Stimulated activated CD8-positive, alpha-beta memory T cell treated with anti-CD3 and anti-CD28 coated beads, Interleukin-7, amount 100 ng/mL, for 4 hours (primary cell): ENCODE measurements at regions not wholly inside any gene's neighbourhood (a gene's known extent, or its start where the extent isn't known, plus 50 kb on each side); places are given as distances from the start of the nearest gene placed in this dataset.
"Not testable (repeated sequence)": the region's sequence is repeated elsewhere in the genome, so short reads cannot be mapped to it uniquely, and the experiment has no call there.

Experiments used
- DNase-seq, 2 donors: peaks; one replicate each; pipeline ENCODE4 v3.0.0-alpha.2; 2020; ENCODE audit warnings: low read depth in 2 of 2

DNA sequence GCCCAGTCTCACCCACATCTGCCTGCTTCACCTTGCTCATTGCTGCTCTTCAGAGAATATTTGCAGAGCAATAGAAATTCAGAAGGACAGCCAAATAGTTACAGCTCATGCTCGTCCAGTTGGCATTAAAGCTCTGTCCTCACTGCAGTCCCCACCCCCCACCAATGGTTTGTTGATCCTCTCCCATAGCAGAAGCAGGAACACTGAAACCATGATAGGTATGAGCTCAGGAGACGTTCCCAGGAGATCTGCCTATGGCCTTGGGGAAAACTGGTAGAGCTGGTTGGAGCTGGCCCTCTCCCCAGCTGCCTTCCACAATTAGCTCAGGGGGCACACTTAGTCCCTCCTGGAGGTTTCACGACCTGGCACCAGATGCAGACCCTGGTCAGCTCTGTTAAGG lies 68.6 kb upstream of the KMT2C start:
- no peak for DNase-seq

DNA sequence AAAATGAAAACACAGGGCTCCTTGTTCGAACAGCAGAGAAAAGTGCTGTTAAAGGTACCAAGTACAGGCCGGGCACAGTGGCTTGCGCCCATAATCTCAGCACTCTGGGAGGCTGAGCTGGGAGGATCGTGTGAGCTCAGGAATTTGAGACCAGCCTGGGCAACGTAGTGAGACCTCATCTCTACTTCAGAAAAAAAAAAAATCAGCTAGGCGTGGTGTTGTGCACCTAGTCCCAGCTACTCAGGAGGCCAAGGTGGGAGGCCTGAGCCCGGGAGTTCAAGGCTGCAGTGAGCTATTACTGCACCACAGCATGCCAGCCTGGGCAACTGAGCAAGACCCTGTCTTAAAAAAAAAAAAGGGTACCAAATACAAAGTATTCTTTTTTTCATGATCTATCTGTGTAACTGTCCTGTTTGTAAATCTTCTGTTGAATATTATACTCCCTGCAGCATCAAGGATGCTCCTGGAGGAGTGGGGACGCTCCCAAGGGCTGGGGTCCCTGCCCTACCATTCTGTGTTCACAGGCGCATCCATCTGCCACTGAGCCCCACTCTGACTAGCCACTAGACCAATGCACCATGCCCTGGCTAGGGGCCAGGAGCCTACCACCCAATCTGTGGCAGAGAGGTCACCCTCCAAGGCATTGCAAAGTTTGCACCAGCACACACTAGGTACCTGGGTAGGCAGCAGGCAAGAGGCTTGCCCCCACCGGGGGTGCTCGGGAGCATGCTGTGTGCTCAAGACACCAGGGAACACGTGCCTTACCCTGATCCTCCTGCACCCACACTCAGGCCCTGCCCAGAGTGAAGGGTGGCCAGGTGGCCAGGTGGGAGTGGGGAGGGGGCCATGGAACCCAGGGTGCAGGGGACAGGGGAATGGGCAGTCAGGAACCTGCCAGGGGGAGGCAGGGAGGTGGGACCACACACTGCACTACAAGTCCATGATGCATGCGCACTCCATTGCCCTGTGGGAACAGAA lies 67.3 kb upstream of the KMT2C start:
- no peak for DNase-seq

DNA sequence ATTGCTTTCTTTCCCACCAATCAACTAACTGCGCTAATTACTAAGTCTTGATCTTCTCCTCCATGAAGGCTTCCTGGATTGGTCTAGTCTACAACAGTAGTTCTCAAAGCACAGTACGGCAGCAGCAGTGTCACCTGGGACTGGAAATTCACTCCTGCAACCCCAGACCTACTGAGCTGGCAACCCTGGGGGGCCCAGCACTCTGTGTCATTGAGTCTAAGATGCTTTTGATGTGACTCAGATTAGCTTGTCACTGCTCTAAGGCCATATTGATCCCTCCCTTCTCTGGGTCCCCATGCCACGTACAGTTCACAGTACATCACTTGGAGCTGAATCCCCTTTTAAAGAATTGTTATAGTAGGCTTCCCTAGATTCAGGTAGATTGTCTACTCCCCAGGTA lies 65.7 kb upstream of the KMT2C start:
- DNase-seq = no peak

DNA sequence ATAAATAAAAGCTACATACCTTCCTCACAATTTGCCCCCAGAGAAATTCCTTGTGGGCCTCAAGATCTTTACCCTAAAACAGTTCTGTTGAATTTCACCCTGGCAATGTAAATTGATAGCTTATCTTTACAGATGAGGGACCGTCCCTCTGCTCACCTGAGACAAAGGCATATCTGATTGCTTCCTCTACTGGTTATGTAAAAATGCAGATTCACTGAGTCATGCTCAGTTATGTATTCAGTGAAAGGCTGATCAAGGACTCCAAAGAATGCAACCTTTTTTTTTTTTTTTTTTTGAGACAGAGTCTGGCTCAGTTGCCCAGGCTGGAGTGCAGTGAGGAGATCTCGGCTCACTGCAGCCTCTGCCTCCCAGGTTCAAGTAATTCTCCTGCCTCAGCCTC lies 64.2 kb upstream of the KMT2C start:
- DNase-seq = not testable (repeated sequence)

DNA sequence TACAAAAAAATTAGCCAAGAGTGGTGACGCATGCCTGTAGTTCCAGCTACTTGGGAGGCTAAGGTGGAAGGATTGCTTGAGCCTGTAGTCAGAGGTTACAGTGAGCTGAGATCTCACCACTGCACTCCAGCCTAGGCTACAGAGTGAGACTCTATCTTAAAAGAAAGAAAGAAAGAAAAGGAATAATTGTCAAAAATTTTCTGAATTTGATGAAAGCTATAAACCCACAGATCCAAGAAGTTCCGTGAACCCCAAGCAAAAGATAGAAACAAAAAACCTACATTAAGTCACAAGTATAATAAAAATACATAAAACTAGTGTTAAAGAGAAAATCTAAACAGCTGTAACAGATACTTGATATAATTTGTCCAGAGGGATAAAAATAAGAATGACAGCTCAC lies 60.1 kb upstream of the KMT2C start:
- no peak for DNase-seq

DNA sequence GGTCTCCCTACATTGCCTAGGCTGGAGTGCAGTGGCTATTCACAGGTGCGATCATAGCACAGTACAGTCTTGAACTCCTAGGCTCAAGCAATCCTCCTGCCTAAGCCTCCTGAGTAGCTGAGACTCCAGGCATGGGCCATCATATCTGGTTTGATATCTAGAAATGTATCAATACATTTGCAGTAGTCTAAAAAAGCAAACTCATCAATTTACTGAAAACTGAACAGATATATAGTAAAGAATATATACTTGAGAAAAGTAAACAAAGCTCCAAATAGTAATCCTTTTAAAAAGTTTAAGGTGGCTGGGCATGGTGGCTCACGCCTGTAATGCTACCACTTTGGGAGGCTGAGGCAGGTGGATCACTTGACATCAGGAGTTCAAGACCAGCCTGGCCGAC lies 57.1 kb upstream of the KMT2C start:
- no peak for DNase-seq

DNA sequence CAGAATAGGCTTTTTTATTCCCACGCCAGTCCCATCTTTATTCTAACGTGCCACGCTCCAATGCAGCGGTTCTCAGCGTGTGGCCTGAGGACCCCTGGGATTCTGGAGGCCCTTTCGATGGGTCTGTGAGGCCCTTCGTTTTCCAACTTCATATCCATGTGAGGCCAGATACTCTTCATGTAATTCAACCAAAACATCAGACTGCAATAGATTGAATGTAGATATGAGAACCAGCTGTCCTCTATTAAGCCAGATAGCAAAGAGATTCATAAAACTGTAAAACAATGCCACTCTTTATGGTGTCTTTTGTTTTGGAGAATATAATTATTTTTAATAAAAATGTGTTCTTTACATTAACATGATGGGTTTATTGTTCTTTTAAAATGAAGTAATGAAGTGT lies 53.2 kb upstream of the KMT2C start:
- no peak for DNase-seq

DNA sequence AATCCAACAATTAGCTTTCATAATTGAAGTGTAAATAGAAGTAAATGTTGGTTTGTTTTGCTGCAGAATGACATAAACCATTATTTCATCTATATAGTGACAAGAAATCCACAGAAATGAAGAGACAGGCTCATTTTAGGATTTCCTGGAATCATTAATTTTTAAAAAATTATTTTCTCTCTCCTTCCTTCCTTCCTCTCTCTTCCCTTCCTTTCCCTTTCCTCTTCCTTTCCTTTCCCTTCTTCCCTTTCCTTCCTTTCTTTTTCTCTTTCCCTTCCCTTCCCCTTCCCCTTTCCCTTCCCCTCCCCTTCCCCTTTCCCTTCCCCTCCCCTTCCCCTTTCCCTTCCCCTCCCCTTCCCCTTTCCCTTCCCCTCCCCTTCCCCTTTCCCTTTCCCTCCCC lies 51.2 kb upstream of the KMT2C start:
- DNase-seq = no peak

DNA sequence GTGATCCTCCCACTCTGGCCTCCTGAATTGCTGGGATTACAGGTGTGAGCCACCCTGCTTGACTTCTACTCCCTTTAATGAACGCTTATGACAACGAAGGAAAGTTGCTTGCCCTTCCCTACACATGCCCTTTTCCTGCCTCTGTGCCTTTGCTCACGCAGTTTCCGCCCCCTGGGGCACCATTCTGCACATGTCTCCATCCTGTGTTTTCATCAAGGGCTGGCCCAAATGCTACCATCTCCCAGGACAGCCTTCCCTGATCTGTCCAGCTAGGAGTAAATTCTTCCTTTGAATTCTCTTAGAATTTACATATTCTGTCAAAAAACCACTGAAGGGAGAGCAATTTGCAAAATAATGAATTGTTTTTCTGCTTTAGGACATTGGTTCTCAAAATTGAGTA lies 50.0 kb upstream of the KMT2C start:
- no peak for DNase-seq
